ENCODE measurements at regions not wholly inside any gene's neighbourhood (a gene's known extent, or its start where the extent isn't known, plus 50 kb on each side); places are given as distances from the start of the nearest gene placed in this dataset.

DNA sequence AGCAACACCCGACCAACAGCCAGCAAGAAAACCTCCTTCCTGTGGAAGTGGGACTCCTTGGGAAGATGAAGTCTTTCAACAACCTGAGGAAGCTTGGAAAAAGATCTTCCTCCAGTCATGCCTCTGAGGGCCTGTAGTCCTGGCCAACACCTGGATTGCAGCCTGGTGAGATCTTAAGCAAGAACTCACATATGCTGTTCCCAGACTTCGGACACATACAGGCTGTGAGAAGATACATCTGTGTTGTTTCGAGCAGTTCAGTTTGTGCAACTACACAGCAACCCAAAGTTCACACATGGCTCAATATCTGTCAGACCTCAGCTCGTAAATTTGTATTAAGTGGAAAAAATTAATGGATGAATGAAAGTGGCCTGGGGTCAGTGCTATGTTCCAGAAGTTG is 65.1 kb upstream of the UBAC2 start:
- no peak overlapping the region for H3K4me3 ChIP-seq (ENCODE audit: low read depth, low read length)

DNA sequence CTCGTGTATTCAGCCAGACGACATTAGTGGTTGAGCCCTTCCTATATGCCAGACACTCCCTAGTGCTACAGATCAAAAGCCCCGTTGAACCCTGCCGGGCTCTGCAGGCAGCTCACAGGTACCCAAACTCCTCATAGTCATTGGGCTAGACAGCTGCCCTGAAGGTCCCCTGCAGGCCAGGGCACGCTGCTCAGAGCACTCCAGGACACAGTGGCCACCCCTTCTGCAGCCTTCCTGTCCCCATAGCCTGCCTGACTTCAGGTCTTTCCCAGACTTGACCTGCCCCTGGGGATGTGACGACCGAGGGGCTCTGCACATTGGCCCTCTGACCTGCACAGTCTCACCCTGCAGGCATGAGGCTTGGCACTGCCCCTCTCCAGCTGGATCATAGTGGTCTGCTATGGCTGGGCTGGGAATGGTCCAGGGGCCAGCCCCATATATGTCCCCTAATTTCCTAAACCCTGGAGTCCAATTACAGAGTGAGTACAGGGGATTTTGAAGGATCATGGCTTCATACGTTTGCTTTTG is 64.2 kb upstream of the UBAC2 start:
- DNase-seq (ENCODE audit: low read depth) = no peak
- no peaks in the 10 kb centered on the region for H3K27me3 ChIP-seq (ENCODE audit: control insufficient read depth, insufficient read depth, low read length)
- TF ChIP-seq, protein P1, sequence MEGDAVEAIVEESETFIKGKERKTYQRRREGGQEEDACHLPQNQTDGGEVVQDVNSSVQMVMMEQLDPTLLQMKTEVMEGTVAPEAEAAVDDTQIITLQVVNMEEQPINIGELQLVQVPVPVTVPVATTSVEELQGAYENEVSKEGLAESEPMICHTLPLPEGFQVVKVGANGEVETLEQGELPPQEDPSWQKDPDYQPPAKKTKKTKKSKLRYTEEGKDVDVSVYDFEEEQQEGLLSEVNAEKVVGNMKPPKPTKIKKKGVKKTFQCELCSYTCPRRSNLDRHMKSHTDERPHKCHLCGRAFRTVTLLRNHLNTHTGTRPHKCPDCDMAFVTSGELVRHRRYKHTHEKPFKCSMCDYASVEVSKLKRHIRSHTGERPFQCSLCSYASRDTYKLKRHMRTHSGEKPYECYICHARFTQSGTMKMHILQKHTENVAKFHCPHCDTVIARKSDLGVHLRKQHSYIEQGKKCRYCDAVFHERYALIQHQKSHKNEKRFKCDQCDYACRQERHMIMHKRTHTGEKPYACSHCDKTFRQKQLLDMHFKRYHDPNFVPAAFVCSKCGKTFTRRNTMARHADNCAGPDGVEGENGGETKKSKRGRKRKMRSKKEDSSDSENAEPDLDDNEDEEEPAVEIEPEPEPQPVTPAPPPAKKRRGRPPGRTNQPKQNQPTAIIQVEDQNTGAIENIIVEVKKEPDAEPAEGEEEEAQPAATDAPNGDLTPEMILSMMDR (IDR thresholded peaks at IDR 0.05; ENCODE audit: insufficient read depth, low read length, poor library complexity, severe bottlenecking) = no peak
- no peak overlapping the region for H3K4me3 ChIP-seq (ENCODE audit: low read depth, low read length)
- no peaks in the 10 kb centered on the region for H3K36me3 ChIP-seq (ENCODE audit: control insufficient read depth, insufficient read depth, low read length)

More for the DNA sequence above, 65.1 kb upstream of the UBAC2 start:
- DNase-seq (ENCODE audit: low read depth) = no peak
- Histone ChIP-seq H3K36me3 (ENCODE audit: control insufficient read depth, insufficient read depth, low read length) (no peaks in the 10 kb centered on the region), H3K27me3 (ENCODE audit: control insufficient read depth, insufficient read depth, low read length) (no peaks in the 10 kb centered on the region)
- TF ChIP-seq, protein P1 (IDR thresholded peaks at IDR 0.05; ENCODE audit: insufficient read depth, low read length, poor library complexity, severe bottlenecking) = no peak

DNA sequence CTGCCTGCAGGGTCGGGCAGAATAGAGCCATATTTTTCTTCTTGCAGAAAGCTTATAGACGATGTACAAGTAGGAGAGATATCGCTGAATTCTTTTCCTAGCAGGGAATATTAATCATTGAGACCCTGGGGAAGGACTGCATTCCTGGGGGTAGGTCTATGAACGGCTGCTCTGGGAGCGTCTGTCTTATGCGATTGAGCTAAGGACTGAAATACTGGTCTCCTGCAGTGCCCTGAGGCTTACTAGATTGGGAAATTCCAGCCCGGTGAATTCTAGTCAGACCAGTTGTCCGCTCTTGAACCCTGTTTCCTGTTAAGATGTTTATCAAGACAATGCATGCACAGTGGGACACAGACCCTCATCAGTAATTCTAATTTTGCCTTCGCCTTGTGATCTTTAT is 59.8 kb upstream of the UBAC2 start:
- H3K36me3 ChIP-seq (ENCODE audit: control insufficient read depth, insufficient read depth, low read length) = no peaks in the 10 kb centered on the region
- DNase-seq (ENCODE audit: low read depth) = no peak
- no peak overlapping the region for H3K4me3 ChIP-seq (ENCODE audit: low read depth, low read length)
- TF ChIP-seq, protein P1 (IDR thresholded peaks at IDR 0.05; ENCODE audit: insufficient read depth, low read length, poor library complexity, severe bottlenecking) = no peak
- no peaks in the 10 kb centered on the region for H3K27me3 ChIP-seq (ENCODE audit: control insufficient read depth, insufficient read depth, low read length)

DNA sequence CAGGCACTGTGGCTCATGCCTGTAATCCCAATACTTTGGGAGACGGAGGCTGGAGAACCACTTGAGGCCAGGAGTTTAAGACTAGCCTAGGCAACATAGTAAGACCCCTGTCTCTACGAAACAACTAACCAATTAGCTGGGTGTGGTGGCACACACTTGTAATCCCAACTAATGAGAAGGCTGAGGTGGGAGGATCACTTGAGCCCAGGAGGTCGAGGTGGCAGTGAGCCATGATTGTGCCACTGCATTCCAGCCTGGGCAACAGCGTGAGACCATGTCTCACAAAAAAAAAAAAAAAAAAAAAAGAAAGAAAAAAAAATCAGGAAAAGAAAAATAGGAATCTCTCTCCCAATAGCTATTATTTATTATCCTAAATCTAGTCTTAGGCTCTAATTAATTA is 56.8 kb upstream of the UBAC2 start:
- no peaks in the 10 kb centered on the region for H3K36me3 ChIP-seq (ENCODE audit: control insufficient read depth, insufficient read depth, low read length)
- TF ChIP-seq, protein P1 (IDR thresholded peaks at IDR 0.05; ENCODE audit: insufficient read depth, low read length, poor library complexity, severe bottlenecking) = no peak
- H3K4me3 ChIP-seq (ENCODE audit: low read depth, low read length) = no peak overlapping the region
- DNase-seq (ENCODE audit: low read depth) = no peak
- no peaks in the 10 kb centered on the region for H3K27me3 ChIP-seq (ENCODE audit: control insufficient read depth, insufficient read depth, low read length)

DNA sequence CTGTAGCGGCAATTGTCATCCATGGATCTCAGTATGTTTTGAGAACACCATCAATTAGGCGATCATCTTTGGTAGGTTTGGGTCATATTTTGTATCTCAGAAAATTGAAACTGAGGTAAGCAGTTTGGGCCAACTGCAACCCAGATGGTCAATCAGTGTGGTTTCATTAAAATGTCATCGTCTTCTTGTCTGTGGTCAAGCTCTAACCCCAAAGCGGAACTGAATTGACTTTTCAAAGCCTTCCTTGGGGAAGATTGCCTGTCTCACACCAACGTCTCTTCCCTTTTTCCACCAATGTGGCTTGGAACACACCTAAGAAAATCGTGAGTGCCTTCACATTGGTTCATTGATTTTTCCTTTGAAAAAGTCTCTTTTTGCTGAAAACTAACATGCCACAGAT is 56.3 kb upstream of the UBAC2 start:
- no peak for DNase-seq (ENCODE audit: low read depth)
- no peaks in the 10 kb centered on the region for H3K36me3 ChIP-seq (ENCODE audit: control insufficient read depth, insufficient read depth, low read length)
- TF ChIP-seq, protein P1 (IDR thresholded peaks at IDR 0.05; ENCODE audit: insufficient read depth, low read length, poor library complexity, severe bottlenecking) = no peak
- no peak overlapping the region for H3K4me3 ChIP-seq (ENCODE audit: low read depth, low read length)
- H3K27me3 ChIP-seq (ENCODE audit: control insufficient read depth, insufficient read depth, low read length) = no peaks in the 10 kb centered on the region

DNA sequence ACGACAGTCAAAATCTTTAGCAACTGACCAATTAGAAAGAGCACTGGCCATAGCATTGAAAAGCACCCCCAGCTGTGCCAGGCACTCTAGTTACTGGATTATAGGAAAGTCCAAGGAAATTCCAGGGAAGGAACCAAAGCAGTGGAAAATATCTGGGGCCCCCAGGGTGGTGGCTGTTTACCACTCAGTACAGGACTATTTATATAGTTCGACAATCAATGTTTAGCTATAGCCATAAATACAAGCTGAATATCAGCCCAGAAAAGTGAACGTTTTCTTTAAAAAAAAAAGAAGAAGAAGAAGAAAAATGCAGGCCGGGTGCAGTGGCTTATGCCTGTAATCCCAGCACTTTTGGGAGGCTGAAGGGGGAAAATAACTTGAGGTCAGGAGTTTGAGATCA is 55.2 kb upstream of the UBAC2 start:
- Histone ChIP-seq H3K36me3 (ENCODE audit: control insufficient read depth, insufficient read depth, low read length) (no peaks in the 10 kb centered on the region), H3K27me3 (ENCODE audit: control insufficient read depth, insufficient read depth, low read length) (no peaks in the 10 kb centered on the region), H3K4me3 (ENCODE audit: low read depth, low read length) (no peak overlapping the region)
- TF ChIP-seq, protein P1 (IDR thresholded peaks at IDR 0.05; ENCODE audit: insufficient read depth, low read length, poor library complexity, severe bottlenecking) = no peak
- no peak for DNase-seq (ENCODE audit: low read depth)
